ENCODE measurements at regions not wholly inside any gene's neighbourhood (a gene's known extent, or its start where the extent isn't known, plus 50 kb on each side); places are given as distances from the start of the nearest gene placed in this dataset.

DNA sequence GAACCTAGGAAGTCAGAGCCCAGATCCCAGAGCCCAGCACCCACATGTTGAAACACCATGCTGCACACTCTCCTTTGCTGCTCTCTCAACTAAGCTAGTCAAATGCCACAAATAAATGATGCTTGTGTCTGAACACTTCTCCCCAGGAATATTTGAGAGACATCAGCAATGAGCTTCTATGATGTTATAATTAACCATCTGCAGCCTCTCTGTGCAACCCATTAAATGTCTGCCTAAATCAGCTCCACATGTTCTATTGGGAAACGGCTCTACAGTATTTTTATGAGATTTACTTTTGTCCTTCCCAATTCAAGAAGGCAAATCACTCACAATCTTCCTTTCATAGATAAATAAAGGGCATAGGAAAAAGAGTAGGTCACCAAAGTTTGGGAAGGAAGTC lies 266.8 kb upstream of the PARD3B start:
- TF ChIP-seq CTCF (conservative IDR thresholded peaks at IDR 0.05; ENCODE audit: low read length) (no peak), EZH2phosphoT487 (IDR thresholded peaks at IDR 0.05; ENCODE audit: borderline replicate concordance, low read depth, low read length) (no peak)
